Anterior cingulate cortex (tissue), 58 donors: ENCODE measurements at regions not wholly inside any gene's neighbourhood (a gene's known extent, or its start where the extent isn't known, plus 50 kb on each side); places are given as distances from the start of the nearest gene placed in this dataset.
"Not testable (repeated sequence)": the region's sequence is repeated elsewhere in the genome, so short reads cannot be mapped to it uniquely, and the experiment has no call there.

Source experiments
- DNase-seq, 58 donors: peaks; one replicate each; lab custom pipeline; 2025; lab: John Stamatoyannopoulos, UW

- no peak for DNase-seq
Observed at GRCh38 chr2:53610260-53610659, 157.3 kb upstream of the CHAC2 start.

- no peak for DNase-seq
Observed at GRCh38 chr2:53609551-53609950, 158.1 kb upstream of the CHAC2 start.

- DNase-seq, result no peak
Observed at GRCh38 chr2:53608293-53608692, 159.3 kb upstream of the CHAC2 start.

- peak in 5 of 58 donors; percentile 2 to 22 (median 8) for DNase-seq
Observed at GRCh38 chr2:53600815-53601214, 166.8 kb upstream of the CHAC2 start.

- not testable (repeated sequence) for DNase-seq
Observed at GRCh38 chr2:53586733-53587612, 180.6 kb upstream of the CHAC2 start.

- no peak for DNase-seq
Observed at GRCh38 chr2:53584986-53585385, 182.6 kb upstream of the CHAC2 start.

- DNase-seq, result no peak
Observed at GRCh38 chr2:53583583-53583982, 184.0 kb upstream of the CHAC2 start.

- no peak for DNase-seq
Observed at GRCh38 chr2:53582556-53582955, 185.0 kb upstream of the CHAC2 start.

- no peak for DNase-seq
Observed at GRCh38 chr2:53576166-53576565, 191.4 kb upstream of the CHAC2 start.

GRCh38 chr2:53575721-53576124 is 191.9 kb upstream of the CHAC2 start:
- DNase-seq, result no peak

- DNase-seq, result no peak
Observed at GRCh38 chr2:53572696-53573095, 194.9 kb upstream of the CHAC2 start.

- DNase-seq, result no peak
Observed at GRCh38 chr2:53569957-53570727, 197.5 kb upstream of the CHAC2 start.

- no peak for DNase-seq
Observed at GRCh38 chr2:53568469-53568868, 199.1 kb upstream of the CHAC2 start.

GRCh38 chr2:53567073-53567472 is 200.5 kb upstream of the CHAC2 start:
- no peak for DNase-seq

- no peak for DNase-seq
Observed at GRCh38 chr2:53562407-53562806, 205.2 kb upstream of the CHAC2 start.

- no peak for DNase-seq
Observed at GRCh38 chr2:53561155-53561554, 206.4 kb upstream of the CHAC2 start.

- DNase-seq, result no peak
Observed at GRCh38 chr2:53559302-53559966, 208.2 kb upstream of the CHAC2 start.

GRCh38 chr2:53558867-53559266 is 208.7 kb upstream of the CHAC2 start:
- no peak for DNase-seq

- no peak for DNase-seq
Observed at GRCh38 chr2:53549497-53549896, 218.1 kb upstream of the CHAC2 start.

GRCh38 chr2:53545604-53546003 is 222.0 kb upstream of the CHAC2 start:
- DNase-seq, result peak in 52 of 58 donors; percentile 3 to 92 (median 66)
